Loucy (cell line): ENCODE measurements at regions not wholly inside any gene's neighbourhood (a gene's known extent, or its start where the extent isn't known, plus 50 kb on each side); places are given as distances from the start of the nearest gene placed in this dataset.

Experiments used
- H2AFZ ChIP-seq: fragments of 200-600 bp; sonication (generic); 2 replicates; pipeline ENCODE4 v1.6.0; 2016; ENCODE audit warnings: antibody characterized with exemption, mild to moderate bottlenecking, low read length, moderate library complexity
- H3F3A ChIP-seq: fragments of 200-600 bp; 2 replicates; pipeline ENCODE4 v1.6.0; 2016; ENCODE audit warnings: antibody characterized with exemption, low read depth, mild to moderate bottlenecking
- H3K27me3 ChIP-seq: fragments of 200-600 bp; sonication (generic); 2 replicates; pipeline ENCODE4 v1.6.1; 2014; ENCODE audit warnings: low read length, mild to moderate bottlenecking; ENCODE audit not compliant: insufficient read depth, poor library complexity, severe bottlenecking
- H3K36me3 ChIP-seq: fragments of 200-600 bp; sonication (generic); 2 replicates; pipeline ENCODE4 v1.6.1; 2016; ENCODE audit warnings: low read length; ENCODE audit not compliant: insufficient read depth
- H3K4me1 ChIP-seq: fragments of 200-600 bp; sonication (generic); 2 replicates; pipeline ENCODE4 v1.5.1; 2014; ENCODE audit warnings: low read length, mild to moderate bottlenecking; ENCODE audit not compliant: insufficient read depth, poor library complexity, severe bottlenecking
- H3K4me2 ChIP-seq: fragments of 200-600 bp; sonication (generic); 2 replicates; pipeline ENCODE4 v1.6.0; 2014; ENCODE audit warnings: antibody characterized with exemption, low read length, low read depth, mild to moderate bottlenecking; ENCODE audit not compliant: poor library complexity, severe bottlenecking
- H3K4me3 ChIP-seq: fragments of 200-600 bp; sonication (generic); 2 replicates; pipeline ENCODE4 v1.5.1; 2014; ENCODE audit warnings: low read length, mild to moderate bottlenecking, mixed read lengths; ENCODE audit not compliant: poor library complexity, severe bottlenecking
- H3K79me2 ChIP-seq: fragments of 200-600 bp; sonication (generic); 2 replicates; pipeline ENCODE4 v1.6.1; 2014; ENCODE audit warnings: low read length; ENCODE audit not compliant: insufficient read depth
- H3K9ac ChIP-seq: fragments of 200-600 bp; sonication (generic); 2 replicates; pipeline ENCODE4 v1.6.0; 2014; ENCODE audit warnings: mild to moderate bottlenecking, low read depth, low read length, moderate library complexity; ENCODE audit not compliant: poor library complexity, severe bottlenecking
- H3K9me2 ChIP-seq: fragments of 200-600 bp; sonication (generic); replicated peaks from 2 replicates; pipeline ENCODE4 v1.6.1; 2016; ENCODE audit warnings: low read depth, low read length, mixed read lengths
- H3K9me3 ChIP-seq: fragments of 200-600 bp; sonication (generic); 2 replicates; pipeline ENCODE4 v1.6.1; 2014; ENCODE audit warnings: mild to moderate bottlenecking, antibody characterized with exemption, low read length, low read depth; ENCODE audit not compliant: insufficient read depth
- H4K20me1 ChIP-seq: fragments of 200-600 bp; sonication (generic); 2 replicates; pipeline ENCODE4 v1.6.0; 2014; ENCODE audit warnings: antibody characterized with exemption, low read length, mild to moderate bottlenecking; ENCODE audit not compliant: insufficient read depth, poor library complexity, severe bottlenecking
- EZH2phosphoT487 ChIP-seq: fragments of 200-600 bp; IDR thresholded peaks from 2 replicates; pipeline ENCODE4 v1.6.1; 2018; ENCODE audit warnings: antibody characterized with exemption, mild to moderate bottlenecking, moderate library complexity, borderline replicate concordance
- TF ChIP-seq, protein P1 (sequence below): fragments of 200-600 bp; sonication (generic); conservative IDR thresholded peaks from 2 replicates; pipeline ENCODE4 v1.5.1; 2014; ENCODE audit warnings: mild to moderate bottlenecking, antibody characterized with exemption, low read length

- Histone ChIP-seq H3K4me2 (no peak overlapping the region), H3K4me1 (no peaks in the 10 kb centered on the region), H3K27me3 (no peaks in the 10 kb centered on the region), H3F3A (no peaks in the 10 kb centered on the region), H3K9me2 (no peaks in the 10 kb centered on the region), H2AFZ (no peak overlapping the region), H3K79me2 (no peaks in the 10 kb centered on the region), H3K9ac (no peak overlapping the region), H4K20me1 (no peaks in the 10 kb centered on the region), H3K9me3 (no peaks in the 10 kb centered on the region), H3K36me3 (no peaks in the 10 kb centered on the region), H3K4me3 (no peak overlapping the region)
- TF ChIP-seq, protein P1, sequence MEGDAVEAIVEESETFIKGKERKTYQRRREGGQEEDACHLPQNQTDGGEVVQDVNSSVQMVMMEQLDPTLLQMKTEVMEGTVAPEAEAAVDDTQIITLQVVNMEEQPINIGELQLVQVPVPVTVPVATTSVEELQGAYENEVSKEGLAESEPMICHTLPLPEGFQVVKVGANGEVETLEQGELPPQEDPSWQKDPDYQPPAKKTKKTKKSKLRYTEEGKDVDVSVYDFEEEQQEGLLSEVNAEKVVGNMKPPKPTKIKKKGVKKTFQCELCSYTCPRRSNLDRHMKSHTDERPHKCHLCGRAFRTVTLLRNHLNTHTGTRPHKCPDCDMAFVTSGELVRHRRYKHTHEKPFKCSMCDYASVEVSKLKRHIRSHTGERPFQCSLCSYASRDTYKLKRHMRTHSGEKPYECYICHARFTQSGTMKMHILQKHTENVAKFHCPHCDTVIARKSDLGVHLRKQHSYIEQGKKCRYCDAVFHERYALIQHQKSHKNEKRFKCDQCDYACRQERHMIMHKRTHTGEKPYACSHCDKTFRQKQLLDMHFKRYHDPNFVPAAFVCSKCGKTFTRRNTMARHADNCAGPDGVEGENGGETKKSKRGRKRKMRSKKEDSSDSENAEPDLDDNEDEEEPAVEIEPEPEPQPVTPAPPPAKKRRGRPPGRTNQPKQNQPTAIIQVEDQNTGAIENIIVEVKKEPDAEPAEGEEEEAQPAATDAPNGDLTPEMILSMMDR: no peak
- no peak for TF ChIP-seq EZH2phosphoT487
These were observed 274.3 kb upstream of the FERMT1 start for GRCh38 chr20:6397115-6397514.

DNA sequence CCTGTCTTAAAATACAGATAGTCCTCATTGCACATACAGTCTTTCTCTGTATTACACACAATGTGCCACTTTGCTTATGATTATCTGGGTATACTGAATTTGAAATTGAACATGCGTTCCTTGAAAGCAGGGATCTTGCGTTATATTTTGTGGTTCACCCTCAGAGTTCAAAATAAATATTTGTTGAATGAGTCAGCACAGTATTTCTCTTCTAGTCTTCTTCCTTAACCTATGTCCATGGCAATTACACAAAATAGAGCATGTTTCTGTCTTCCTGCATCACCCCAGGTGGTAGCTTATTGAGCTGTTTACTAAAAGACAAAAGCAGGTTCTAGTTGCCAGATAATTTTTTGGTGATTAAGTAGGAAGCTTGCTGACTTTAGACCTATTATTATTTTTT is 272.9 kb upstream of the FERMT1 start:
- Histone ChIP-seq H4K20me1 (no peaks in the 10 kb centered on the region), H3F3A (no peaks in the 10 kb centered on the region), H3K36me3 (no peaks in the 10 kb centered on the region), H3K4me2 (no peak overlapping the region), H3K79me2 (no peaks in the 10 kb centered on the region), H3K4me1 (no peaks in the 10 kb centered on the region), H3K9me3 (no peaks in the 10 kb centered on the region), H3K4me3 (no peak overlapping the region), H3K9me2 (no peaks in the 10 kb centered on the region), H2AFZ (no peak overlapping the region), H3K27me3 (no peaks in the 10 kb centered on the region), H3K9ac (no peak overlapping the region)
- TF ChIP-seq, protein P1: no peak
- no peak for TF ChIP-seq EZH2phosphoT487

DNA sequence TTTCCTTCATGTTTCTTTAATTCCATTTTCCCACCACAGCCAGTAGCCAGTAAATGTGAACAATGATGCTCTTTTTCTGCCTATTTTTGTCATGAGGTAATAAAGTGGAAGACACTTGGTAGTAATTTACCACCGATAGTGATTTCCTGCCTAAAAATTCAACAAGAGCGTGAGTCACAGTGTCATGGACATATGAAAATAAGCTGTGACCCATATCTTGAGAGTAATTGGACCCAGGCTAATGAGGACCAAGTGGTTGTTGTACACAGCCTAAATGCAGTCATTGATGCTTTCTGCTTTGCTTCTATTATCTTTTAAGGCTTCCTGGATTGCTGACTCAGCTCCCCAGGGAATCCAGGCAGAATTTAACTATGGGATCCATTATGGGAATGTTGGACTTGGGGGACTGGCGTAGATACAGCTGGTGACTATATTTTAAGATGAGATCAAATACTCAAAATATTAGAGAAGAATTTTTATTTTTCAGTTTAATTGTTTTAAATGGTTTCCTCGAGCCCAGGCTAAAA is 265.9 kb upstream of the FERMT1 start:
- H3K4me3 ChIP-seq: no peak overlapping the region
- no peak overlapping the region for H2AFZ ChIP-seq
- no peaks in the 10 kb centered on the region for H4K20me1 ChIP-seq
- no peaks in the 10 kb centered on the region for H3F3A ChIP-seq
- TF ChIP-seq, protein P1: no peak
- no peak for TF ChIP-seq EZH2phosphoT487
- H3K36me3 ChIP-seq: no peaks in the 10 kb centered on the region
- no peaks in the 10 kb centered on the region for H3K4me1 ChIP-seq
- no peaks in the 10 kb centered on the region for H3K9me2 ChIP-seq
- H3K9me3 ChIP-seq: no peaks in the 10 kb centered on the region
- no peak overlapping the region for H3K9ac ChIP-seq
- no peaks in the 10 kb centered on the region for H3K79me2 ChIP-seq
- no peaks in the 10 kb centered on the region for H3K27me3 ChIP-seq
- H3K4me2 ChIP-seq: no peak overlapping the region
